ENCODE measurements at regions not wholly inside any gene's neighbourhood (a gene's known extent, or its start where the extent isn't known, plus 50 kb on each side); places are given as distances from the start of the nearest gene placed in this dataset.

- no peak for TF ChIP-seq CTCF (IDR thresholded peaks at IDR 0.05; ENCODE audit: insufficient read depth, low read depth, low read length)
- no peak for TF ChIP-seq EZH2 (IDR thresholded peaks at IDR 0.05; ENCODE audit: insufficient read depth, low read length)
These were observed 216.8 kb upstream of the RPS23 start for GRCh38 chr5:82494942-82495341.
